WI38 (cell line): ENCODE measurements at regions not wholly inside any gene's neighbourhood (a gene's known extent, or its start where the extent isn't known, plus 50 kb on each side); places are given as distances from the start of the nearest gene placed in this dataset.

Source experiments
- H3K4me3 ChIP-seq: 2 replicates; pipeline ENCODE4 v1.5.1; 2011; ENCODE audit warnings: low read depth, mild to moderate bottlenecking, control low read depth, low read length
- CTCF ChIP-seq: IDR thresholded peaks from 2 replicates; pipeline ENCODE4 v1.5.1; 2012; ENCODE audit warnings: low read depth, mild to moderate bottlenecking, control low read depth, low read length

GRCh38 chr15:66615846-66616245 lies 50.0 kb upstream of the LCTL start:
- TF ChIP-seq CTCF: no peak
- H3K4me3 ChIP-seq: no peak overlapping the region

- TF ChIP-seq CTCF: no peak
- no peak overlapping the region for H3K4me3 ChIP-seq
Observed at GRCh38 chr15:66617137-66618090, 51.6 kb upstream of the LCTL start.

GRCh38 chr15:66619152-66619903 lies 53.5 kb upstream of the LCTL start:
- H3K4me3 ChIP-seq: no peak overlapping the region
- peak; percentile 91 for TF ChIP-seq CTCF

GRCh38 chr15:66620341-66620740 lies 54.5 kb upstream of the LCTL start:
- no peak for TF ChIP-seq CTCF
- no peak overlapping the region for H3K4me3 ChIP-seq

- TF ChIP-seq CTCF: no peak
- no peak overlapping the region for H3K4me3 ChIP-seq
Observed at GRCh38 chr15:66620744-66621344, 55.0 kb upstream of the LCTL start.

- no peak for TF ChIP-seq CTCF
- no peak overlapping the region for H3K4me3 ChIP-seq
Observed at GRCh38 chr15:66621491-66622467, 56.0 kb upstream of the LCTL start.
